ENCODE measurements at regions not wholly inside any gene's neighbourhood (a gene's known extent, or its start where the extent isn't known, plus 50 kb on each side); places are given as distances from the start of the nearest gene placed in this dataset.
"Not testable (repeated sequence)": the region's sequence is repeated elsewhere in the genome, so short reads cannot be mapped to it uniquely, and the experiment has no call there.

DNA sequence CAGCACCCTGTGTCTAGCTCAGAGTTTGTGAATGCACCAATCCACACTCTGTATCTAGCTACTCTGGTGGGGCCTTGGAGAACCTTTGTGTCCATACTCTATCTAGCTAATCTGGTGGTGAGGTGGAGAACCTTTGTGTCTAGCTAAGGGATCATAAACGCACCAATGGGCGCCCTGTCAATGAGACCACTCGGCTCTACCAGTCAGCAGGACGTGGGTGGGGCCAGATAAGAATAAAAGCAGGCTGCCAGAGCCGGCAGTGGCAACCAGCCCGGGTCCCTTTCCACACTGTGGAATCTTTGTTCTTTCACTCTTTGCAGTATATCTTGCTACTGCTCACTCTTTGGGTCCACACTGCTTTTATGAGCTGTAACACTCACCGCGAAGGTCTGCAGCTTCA lies 699.7 kb downstream of the CDH18 start:
- TF ChIP-seq, protein P1, sequence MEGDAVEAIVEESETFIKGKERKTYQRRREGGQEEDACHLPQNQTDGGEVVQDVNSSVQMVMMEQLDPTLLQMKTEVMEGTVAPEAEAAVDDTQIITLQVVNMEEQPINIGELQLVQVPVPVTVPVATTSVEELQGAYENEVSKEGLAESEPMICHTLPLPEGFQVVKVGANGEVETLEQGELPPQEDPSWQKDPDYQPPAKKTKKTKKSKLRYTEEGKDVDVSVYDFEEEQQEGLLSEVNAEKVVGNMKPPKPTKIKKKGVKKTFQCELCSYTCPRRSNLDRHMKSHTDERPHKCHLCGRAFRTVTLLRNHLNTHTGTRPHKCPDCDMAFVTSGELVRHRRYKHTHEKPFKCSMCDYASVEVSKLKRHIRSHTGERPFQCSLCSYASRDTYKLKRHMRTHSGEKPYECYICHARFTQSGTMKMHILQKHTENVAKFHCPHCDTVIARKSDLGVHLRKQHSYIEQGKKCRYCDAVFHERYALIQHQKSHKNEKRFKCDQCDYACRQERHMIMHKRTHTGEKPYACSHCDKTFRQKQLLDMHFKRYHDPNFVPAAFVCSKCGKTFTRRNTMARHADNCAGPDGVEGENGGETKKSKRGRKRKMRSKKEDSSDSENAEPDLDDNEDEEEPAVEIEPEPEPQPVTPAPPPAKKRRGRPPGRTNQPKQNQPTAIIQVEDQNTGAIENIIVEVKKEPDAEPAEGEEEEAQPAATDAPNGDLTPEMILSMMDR (IDR thresholded peaks at IDR 0.05) = not testable (repeated sequence)
- TF ChIP-seq POLR2AphosphoS5, POLR2A, EP300 (IDR thresholded peaks at IDR 0.05): not testable (repeated sequence)
